NCI-H69 (cell line): ENCODE measurements at regions not wholly inside any gene's neighbourhood (a gene's known extent, or its start where the extent isn't known, plus 50 kb on each side); places are given as distances from the start of the nearest gene placed in this dataset.

Experiments used
- DNase-seq: peaks from one replicate; lab custom pipeline; 2025; lab: John Stamatoyannopoulos, UW

GRCh38 chr4:187238646-187239045 is 515.0 kb upstream of the FAT1 start:
- DNase-seq, result peak; percentile 59

DNA sequence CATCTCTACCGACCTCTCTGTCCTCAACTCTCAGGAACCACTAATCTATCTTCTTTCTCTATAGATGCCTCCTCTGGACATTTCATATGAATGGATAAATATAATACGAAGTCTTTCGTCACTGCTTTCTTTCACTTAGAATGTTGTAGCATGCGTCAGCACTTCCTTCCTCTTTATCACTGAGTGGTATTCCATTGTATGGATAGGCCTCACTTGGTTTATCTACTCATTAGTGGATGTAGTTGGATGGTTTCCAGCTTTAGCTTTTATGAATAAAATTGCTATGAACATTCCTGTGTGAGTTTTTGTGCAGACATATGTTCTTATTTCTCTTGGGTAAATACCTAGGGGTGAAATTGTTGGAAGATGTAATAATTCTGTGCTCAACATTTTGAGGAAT is 528.2 kb upstream of the FAT1 start:
- DNase-seq, result peak; percentile 4

- DNase-seq, result peak; percentile 87
Observed at GRCh38 chr4:187256897-187257296, 533.2 kb upstream of the FAT1 start.

DNA sequence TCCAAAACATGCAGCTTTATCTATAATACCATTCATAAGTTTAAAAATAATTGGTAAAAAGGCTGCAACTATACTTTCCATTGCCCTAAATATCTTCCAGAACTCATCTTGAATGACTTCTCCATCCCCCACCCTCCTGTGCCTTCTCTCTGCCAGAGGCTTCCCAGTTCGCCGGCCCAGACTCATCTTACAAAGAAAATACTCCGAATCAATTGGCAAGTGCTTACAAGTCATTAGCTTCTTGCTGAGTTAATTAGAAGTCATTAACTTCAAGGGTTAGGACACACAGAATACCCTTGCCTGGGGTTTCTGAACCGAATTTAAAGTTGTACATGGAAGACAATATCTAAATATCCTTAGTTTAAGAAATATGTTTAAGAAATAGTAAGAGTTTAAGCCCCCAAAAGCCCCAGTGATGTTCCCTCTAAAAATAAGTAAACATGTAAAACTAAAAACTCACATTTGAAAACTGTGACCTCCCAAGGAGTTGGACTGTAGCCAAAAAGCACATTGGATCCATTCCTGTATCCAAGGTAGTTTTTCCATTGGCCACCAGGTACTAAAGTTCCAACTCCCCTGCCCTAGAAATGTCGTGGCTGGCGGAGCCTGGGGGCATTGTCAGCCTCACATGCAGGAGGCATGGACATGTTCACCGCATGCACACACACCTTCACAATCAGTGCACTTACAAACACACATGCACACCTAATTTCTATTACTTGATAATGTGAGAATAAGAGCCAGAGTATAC is 535.2 kb upstream of the FAT1 start:
- DNase-seq, result peak; percentile 93

DNA sequence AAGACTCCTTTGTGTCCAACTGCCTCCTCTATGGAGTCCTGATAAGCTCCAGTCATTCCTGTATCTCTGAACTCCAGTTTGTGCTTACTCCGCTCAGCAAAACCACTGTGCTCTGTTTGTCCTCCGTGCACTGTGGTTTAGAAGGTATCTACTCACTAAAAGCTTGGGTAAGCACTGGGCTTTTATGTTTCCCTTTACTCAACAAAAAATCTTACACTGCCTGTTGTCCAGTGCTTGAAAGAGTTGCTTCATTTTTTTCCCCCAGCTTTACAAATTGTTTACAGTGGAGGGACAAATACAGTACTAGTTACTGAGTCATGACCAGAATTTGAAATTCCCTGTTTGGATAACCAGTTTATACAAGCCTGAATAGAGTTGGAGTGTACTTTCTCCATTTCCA is 545.3 kb upstream of the FAT1 start:
- DNase-seq, result no peak

DNA sequence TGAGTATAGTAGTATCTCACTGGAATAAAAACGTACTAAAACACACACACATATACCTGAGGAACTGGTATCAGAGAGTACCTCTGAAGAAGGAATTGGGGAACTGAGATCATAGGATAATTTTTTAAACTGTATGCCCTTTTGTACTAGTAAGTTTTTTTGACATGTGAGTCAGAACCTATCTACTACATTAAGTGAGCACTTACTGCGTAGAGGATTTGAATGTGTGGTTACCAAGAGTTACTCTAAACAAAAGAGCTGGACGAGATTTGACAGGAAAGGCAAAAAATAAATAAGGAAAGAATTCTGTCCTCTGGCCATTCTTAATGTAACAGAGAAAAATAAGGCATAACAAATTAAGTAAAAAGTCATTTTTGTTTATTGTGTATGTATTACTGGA is 546.5 kb upstream of the FAT1 start:
- DNase-seq, result no peak

GRCh38 chr4:187271848-187272247 is 548.2 kb upstream of the FAT1 start:
- no peak for DNase-seq

- peak; percentile 67 for DNase-seq
Observed at GRCh38 chr4:187274153-187274552, 550.5 kb upstream of the FAT1 start.

DNA sequence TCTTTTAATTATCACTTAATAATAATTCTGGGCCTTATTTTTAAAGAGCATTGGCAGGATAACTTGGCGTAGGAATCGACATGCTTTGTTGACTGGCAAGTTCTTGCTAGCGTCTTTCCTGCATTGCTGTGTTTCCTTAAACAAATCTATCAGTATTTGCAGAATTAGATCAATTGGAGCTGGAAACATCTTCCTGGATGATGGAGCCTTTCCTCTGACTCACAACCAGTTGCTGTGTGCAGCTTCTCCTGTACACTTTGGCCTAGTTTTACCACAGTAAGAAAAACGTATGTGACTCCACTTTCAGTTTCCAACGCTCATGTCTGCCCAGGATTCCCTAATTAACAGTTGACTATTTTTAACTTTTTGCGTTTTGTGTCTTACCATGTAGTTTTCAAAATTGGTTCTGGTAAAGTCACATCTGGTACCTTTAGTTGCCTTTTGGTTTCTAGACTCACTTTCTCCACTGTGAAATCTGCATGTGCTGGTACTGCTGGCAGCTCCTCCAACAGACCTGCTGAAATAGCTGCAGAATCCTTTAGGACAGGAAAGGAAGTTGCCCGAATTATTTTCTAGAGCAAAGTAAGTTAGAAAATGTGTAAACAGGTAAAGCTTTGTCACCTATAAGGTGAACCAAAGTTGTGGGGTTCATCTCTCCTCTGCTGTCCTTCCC is 553.2 kb upstream of the FAT1 start:
- DNase-seq, result no peak

GRCh38 chr4:187283201-187283955 is 559.7 kb upstream of the FAT1 start:
- peak; percentile 8 for DNase-seq

DNA sequence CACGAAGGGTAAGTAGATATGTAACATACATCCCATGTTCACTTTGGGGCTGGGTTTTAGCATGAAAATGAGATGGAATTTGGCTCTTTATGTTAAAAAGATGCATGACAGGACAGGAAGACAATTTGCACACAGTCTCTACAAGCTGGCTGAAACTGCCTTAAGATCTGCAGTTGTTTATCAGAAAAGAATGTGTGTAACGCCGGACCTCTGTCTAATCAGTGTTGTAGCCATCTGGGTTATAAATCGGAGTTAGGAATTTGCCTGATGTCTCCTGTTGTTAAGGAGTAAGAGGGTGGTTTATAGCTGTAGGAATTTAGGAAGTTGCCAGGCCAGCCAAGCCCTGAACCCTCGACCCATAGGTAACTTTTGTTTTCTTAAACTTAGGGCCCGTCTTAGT is 562.9 kb upstream of the FAT1 start:
- DNase-seq, result no peak

DNA sequence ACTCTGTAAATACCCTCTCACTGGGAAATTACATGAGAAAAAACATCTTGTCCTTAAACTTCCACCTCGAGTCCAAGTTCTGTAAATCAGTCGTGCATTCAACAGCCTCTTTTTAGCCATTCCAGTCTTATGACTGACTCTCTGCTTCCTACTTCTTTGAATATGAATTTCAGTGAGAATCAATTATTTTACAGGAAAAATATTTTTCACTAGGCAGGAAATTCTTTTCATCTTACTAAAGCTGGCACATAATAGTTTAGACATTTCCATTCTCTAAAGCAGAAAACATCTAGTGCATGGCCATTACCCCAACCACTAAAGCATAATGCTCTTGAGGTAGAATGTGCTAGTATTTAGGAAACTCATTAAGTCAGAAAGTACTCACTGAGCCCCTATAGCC is 565.7 kb upstream of the FAT1 start:
- no peak for DNase-seq

DNA sequence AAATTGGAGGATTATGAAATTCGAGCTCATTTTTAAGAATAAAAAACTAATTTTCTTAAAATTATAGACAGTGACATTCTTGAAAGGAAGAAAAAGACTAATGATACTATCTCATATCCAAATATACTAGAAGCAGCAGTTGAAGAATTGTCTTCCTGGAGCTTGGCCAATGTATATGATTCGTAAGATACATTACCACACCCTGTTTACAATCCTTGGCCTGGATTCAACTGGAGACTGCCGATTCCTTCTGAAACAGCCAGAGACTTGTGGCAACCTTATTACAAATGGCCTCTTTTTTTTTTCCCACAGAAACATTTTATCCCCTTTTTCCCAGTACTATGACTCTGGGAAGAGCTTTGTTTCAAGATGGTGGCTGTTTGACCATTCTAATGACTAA is 571.2 kb upstream of the FAT1 start:
- peak; percentile 18 for DNase-seq

GRCh38 chr4:187301923-187302322 is 578.3 kb upstream of the FAT1 start:
- no peak for DNase-seq

GRCh38 chr4:187302457-187303150 is 578.9 kb upstream of the FAT1 start:
- DNase-seq, result no peak

- peak; percentile 36 for DNase-seq
Observed at GRCh38 chr4:187304133-187304532, 580.5 kb upstream of the FAT1 start.

DNA sequence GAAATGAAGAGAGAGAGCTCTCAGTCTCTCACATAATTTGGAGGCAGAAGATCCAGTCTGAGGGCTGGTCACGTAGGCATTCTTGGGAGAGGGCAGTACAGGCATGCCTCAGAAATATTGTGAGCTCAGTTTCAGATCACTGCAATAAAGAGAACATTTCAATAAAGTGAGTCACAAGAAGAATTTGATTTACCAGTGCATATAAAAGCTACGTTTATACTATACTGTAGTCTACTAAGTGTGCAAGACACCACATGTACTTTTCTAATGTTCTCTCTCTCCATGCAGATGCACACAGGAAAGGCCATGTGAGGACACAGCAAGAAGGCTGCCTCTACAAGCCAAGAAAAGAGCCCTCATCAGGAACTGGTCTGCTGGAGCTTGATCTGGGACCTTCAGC is 583.5 kb upstream of the FAT1 start:
- no peak for DNase-seq

DNA sequence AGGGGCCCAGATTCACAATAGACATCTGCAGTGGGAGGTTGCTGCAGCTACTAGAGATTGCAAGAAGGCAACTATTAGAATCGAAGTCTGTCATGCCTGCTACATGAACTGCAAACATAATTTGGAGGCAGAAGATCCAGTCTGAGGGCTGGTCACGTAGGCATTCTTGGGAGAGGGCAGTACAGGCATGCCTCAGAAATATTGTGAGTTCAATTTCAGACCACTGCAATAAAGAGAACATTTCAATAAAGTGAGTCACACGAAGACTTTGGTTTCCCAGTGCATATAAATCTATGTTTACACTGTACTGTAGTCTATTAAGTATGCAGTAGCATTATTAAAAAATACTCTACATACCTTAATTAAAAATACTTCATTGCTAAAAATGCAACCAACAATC is 585.8 kb upstream of the FAT1 start:
- DNase-seq, result no peak

- no peak for DNase-seq
Observed at GRCh38 chr4:187312299-187312698, 588.6 kb upstream of the FAT1 start.

- no peak for DNase-seq
Observed at GRCh38 chr4:187317799-187318198, 594.1 kb upstream of the FAT1 start.

GRCh38 chr4:187321711-187322110 is 598.1 kb upstream of the FAT1 start:
- no peak for DNase-seq

DNA sequence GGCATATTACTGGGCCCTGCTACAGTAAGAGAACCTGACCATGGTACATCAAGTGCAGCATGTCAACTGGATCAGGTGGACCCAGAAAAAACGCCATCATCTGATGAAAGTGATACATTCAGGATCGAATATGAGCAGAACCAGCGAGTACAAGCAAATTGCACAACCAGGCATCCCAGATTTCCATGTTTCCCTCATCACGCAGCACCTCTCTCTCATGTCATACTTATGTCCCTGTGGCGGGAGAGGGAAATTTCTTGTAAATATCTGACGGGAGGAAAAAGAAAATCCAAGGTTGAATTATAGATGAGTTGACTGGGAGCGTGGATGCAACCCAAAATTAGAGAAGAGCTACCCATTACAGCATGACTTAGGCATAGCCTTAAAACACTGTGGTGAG is 608.5 kb upstream of the FAT1 start:
- no peak for DNase-seq

GRCh38 chr4:187333151-187333550 is 609.5 kb upstream of the FAT1 start:
- DNase-seq, result no peak
